Cardiac muscle cell (in vitro differentiated cells and primary cell): ENCODE measurements at regions not wholly inside any gene's neighbourhood (a gene's known extent, or its start where the extent isn't known, plus 50 kb on each side); places are given as distances from the start of the nearest gene placed in this dataset.

Experiments
- DNase-seq, 2 donors: peaks; one replicate each; pipeline versions ENCODE4 v3.0.0 to v3.0.0-alpha.2; 2010 to 2017; ENCODE audit warnings: low read depth in 1 of 2, low spot score in 1 of 2
- H3K27ac ChIP-seq: fragments of 200-600 bp; sonication (generic); 2 replicates; pipeline ENCODE4 v1.5.1; 2016
- H3K27me3 ChIP-seq: fragments of 200-600 bp; sonication (generic); 2 replicates; pipeline ENCODE4 v1.6.0; 2016; ENCODE audit warnings: control low read depth
- H3K36me3 ChIP-seq: fragments of 200-600 bp; sonication (generic); 2 replicates; pipeline ENCODE4 v1.5.1; 2016; ENCODE audit warnings: control low read depth
- H3K4me1 ChIP-seq: fragments of 200-600 bp; sonication (generic); 2 replicates; pipeline ENCODE4 v1.8.1; 2017; ENCODE audit warnings: low read depth, mild to moderate bottlenecking, mixed run types
- H3K4me3 ChIP-seq: fragments of 200-600 bp; sonication (generic); 2 replicates; pipeline ENCODE4 v1.5.1; 2016; ENCODE audit warnings: mild to moderate bottlenecking
- H3K9me3 ChIP-seq: fragments of 200-600 bp; sonication (generic); 2 replicates; pipeline ENCODE4 v1.5.1; 2017; ENCODE audit warnings: low read depth, mild to moderate bottlenecking, control low read depth
- TF ChIP-seq, protein P1 (sequence below): IDR thresholded peaks from 2 replicates; pipeline ENCODE4 v1.5.1; 2012; ENCODE audit warnings: low read depth, mild to moderate bottlenecking, low read length

DNA sequence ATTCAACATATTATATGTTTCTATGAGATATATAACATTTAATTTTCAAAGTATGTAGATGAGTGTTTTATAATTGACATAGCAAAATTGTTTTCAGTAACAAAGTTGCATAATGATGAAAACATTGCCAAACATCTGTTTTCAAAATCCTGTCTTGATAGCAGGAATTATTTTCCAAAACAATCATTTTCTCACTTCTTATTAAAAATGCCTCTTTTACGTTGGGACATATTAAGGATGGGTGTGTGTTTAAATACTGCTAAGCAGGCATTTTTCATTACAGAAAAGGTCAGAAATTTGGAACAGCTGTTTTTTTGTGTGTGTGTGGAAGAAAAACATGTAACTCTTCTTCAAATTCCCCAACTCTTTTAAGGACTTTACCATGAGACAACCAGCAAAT, 452.0 kb downstream of the SPRY1 start:
- Histone ChIP-seq H3K36me3 (no peaks in the 10 kb centered on the region), H3K27ac (no peak overlapping the region), H3K4me3 (no peak overlapping the region), H3K4me1 (no peaks in the 10 kb centered on the region), H3K9me3 (no peaks in the 10 kb centered on the region), H3K27me3 (no peaks in the 10 kb centered on the region)
- peak in 1 of 2 donors; percentile 45 for DNase-seq
- TF ChIP-seq, protein P1, sequence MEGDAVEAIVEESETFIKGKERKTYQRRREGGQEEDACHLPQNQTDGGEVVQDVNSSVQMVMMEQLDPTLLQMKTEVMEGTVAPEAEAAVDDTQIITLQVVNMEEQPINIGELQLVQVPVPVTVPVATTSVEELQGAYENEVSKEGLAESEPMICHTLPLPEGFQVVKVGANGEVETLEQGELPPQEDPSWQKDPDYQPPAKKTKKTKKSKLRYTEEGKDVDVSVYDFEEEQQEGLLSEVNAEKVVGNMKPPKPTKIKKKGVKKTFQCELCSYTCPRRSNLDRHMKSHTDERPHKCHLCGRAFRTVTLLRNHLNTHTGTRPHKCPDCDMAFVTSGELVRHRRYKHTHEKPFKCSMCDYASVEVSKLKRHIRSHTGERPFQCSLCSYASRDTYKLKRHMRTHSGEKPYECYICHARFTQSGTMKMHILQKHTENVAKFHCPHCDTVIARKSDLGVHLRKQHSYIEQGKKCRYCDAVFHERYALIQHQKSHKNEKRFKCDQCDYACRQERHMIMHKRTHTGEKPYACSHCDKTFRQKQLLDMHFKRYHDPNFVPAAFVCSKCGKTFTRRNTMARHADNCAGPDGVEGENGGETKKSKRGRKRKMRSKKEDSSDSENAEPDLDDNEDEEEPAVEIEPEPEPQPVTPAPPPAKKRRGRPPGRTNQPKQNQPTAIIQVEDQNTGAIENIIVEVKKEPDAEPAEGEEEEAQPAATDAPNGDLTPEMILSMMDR = no peak

DNA sequence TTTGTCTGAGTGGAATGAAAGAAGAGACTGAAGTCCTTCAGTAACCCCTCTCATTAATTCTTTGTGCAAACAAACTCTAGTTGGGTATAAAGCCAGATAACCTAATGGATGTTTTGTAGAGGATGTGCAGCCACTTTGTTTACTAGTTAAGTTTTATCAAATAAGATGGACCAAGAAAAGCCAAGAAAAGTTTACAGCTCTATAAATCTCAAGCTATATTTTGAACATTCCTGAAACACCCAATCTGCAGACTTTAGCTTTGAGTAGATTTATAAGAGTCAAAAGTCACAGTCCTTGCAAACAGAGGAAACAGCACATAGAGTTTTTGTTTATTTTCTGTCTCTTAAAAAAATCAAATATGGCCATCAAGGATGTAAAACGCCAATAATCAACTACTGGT, 452.9 kb downstream of the SPRY1 start:
- Histone ChIP-seq H3K4me1 (peaks cover 1% of the 10 kb centered on the region), H3K4me3 (no peak overlapping the region), H3K9me3 (no peaks in the 10 kb centered on the region), H3K27ac (no peak overlapping the region), H3K27me3 (no peaks in the 10 kb centered on the region), H3K36me3 (no peaks in the 10 kb centered on the region)
- no peak for DNase-seq
- TF ChIP-seq, protein P1 = no peak

DNA sequence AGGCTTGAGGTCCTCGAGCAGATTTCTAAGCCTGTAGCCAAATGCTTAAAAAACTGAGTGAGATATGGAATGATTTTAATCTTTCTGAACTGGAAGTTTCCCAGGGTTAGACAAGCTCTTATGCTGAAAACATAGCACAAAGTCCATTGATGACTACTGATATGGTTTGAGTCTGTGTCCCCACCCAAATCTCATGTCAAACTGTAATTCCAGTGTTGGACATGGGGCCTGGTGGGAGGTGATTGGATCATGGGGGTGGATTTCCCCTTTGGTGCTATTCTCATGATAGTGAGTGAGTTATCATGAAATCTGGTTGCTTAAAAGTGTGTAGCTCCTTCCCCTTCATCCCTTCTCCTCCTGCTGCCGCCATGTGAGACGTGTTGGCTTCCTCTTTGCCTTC, 454.9 kb downstream of the SPRY1 start:
- no peak overlapping the region for H3K27ac ChIP-seq
- peaks cover 22% of the 10 kb centered on the region for H3K4me1 ChIP-seq
- TF ChIP-seq, protein P1 = no peak
- no peaks in the 10 kb centered on the region for H3K36me3 ChIP-seq
- H3K4me3 ChIP-seq = no peak overlapping the region
- DNase-seq = no peak
- H3K27me3 ChIP-seq = no peaks in the 10 kb centered on the region
- H3K9me3 ChIP-seq = no peaks in the 10 kb centered on the region

DNA sequence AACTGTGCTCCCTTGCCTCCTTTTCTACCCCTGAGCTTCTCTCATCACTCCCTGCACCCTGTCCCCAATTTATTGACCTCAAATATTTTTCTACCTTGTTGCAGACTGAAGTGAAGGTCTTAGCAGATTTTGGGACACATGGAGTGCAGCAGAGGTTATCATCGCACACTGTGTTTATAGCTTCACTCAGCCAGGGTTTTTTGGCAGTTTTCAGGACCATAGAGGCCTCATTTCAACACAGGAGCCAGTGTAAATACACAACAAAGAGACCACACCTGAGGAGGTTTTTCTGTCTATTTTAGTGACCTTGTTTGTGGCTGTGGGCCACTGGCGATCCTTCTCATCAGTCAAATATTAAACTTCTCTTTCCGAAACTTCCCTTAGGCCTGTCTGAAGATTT, 457.1 kb downstream of the SPRY1 start:
- no peaks in the 10 kb centered on the region for H3K27me3 ChIP-seq
- H3K36me3 ChIP-seq = no peaks in the 10 kb centered on the region
- H3K9me3 ChIP-seq = no peaks in the 10 kb centered on the region
- TF ChIP-seq, protein P1 = no peak
- no peak overlapping the region for H3K4me3 ChIP-seq
- H3K4me1 ChIP-seq = peaks cover 42% of the 10 kb centered on the region
- H3K27ac ChIP-seq = no peak overlapping the region
- no peak for DNase-seq

DNA sequence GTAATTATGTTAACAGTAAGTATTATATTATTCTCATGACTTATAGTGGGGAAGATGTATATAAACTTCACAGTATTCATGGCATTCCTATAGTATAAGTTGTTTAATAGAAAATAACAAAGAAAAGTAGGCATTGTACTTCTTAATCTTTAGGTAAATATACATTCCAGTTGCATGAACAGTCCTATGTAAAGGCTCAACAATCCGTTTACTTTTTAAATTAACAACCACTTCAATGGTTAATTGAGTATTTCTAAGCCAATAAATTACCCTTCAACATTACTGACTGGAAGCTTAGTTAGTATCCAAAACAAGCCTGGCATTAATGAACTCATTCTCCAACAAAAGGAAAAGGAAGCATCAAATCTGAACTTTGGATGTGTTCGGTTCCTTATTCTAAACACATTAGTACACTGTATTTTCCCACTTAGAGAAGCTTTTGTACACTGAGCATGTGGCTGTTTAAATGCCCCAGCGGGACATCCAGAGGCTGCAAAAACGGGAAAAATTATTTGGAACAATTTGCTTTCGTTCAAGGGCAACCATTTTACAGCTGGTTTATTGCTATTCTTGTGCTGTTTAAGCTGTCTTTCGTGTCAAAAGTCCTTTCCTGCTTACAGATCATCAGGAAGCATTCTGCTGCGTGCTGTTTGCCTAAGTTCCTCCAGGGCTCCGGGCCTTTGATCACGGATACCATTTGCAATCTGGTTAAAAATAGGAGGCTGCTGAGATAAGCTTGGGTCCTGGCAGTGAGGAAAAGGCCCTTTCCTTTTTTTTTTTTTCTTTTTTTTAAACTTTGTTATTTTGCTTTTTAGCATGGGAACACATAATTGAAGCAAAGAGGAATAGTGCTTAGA, 460.3 kb downstream of the SPRY1 start:
- no peak overlapping the region for H3K4me3 ChIP-seq
- TF ChIP-seq, protein P1 = peak; percentile 12
- DNase-seq = peak; percentile 75 to 79
- H3K9me3 ChIP-seq = no peaks in the 10 kb centered on the region
- H3K27ac ChIP-seq = peak overlapping the region; percentile 97
- peaks cover 42% of the 10 kb centered on the region for H3K4me1 ChIP-seq
- no peaks in the 10 kb centered on the region for H3K27me3 ChIP-seq
- H3K36me3 ChIP-seq = no peaks in the 10 kb centered on the region
